ENCODE measurements at regions not wholly inside any gene's neighbourhood (a gene's known extent, or its start where the extent isn't known, plus 50 kb on each side); places are given as distances from the start of the nearest gene placed in this dataset.

DNA sequence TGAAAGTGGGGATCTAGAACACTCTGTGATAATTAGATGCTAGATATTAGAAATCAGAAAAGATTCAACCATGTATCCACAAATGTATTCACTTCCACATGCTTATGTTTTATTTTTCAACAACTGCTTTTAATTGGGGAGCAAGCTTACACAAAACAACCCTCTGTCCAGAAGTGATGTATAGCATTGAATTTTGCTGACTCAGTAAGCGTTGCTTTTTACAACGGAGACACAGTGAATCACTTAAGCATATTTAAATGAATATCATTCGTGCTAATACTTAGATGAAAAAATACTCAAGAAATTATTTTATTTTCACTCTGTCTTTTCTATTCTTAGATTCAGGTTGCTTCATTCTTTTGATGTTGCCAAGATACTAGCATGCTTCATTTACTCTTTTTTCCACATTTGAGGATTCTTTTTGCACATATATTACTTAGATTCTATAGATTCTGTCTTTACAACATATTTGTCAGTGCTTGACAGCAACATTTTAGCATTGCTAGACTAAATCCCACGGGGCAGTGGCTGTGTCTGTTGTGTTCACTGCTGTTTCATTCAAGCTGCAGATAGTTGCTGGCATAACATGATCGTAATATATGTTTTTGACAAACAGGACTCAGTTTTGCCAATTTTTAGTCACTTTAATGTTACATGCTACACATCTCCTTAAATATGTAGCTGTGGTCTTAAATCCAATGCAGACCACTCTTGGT, 1714.4 kb upstream of the SEL1L start:
- no peaks in the 10 kb centered on the region for H3K27me3 Mint-ChIP-seq
- no peaks in the 10 kb centered on the region for H3K36me3 Mint-ChIP-seq (ENCODE audit: low read depth)
- no peak overlapping the region for H3K27ac Mint-ChIP-seq
- peaks cover 12% of the 10 kb centered on the region for H3K9me3 Mint-ChIP-seq
- no peak overlapping the region for H3K4me3 Mint-ChIP-seq
- no peaks in the 10 kb centered on the region for H3K4me1 Mint-ChIP-seq (ENCODE audit: low read depth)

DNA sequence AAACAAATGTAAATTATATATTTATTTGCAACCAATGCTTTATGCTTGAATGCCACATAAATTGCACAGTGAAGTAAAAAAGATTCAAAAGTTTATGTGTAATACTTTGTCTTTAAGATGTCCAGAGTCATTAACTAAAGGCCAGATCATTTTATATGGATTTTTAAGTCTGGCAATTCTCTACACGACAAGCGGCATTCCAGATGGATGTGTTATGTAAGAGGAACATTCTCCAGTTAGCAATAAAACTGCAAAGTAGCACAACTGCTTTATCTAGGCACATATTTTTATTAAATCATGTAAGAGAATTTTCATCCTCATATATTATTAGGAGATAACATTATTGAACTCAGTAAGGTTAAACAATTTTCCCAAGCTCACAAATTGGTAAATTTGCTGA, 1717.7 kb upstream of the SEL1L start:
- Mint-ChIP-seq H3K27me3 (no peaks in the 10 kb centered on the region), H3K27ac (no peak overlapping the region), H3K4me3 (no peak overlapping the region), H3K9me3 (peaks cover 8% of the 10 kb centered on the region), H3K36me3 (ENCODE audit: low read depth) (no peaks in the 10 kb centered on the region), H3K4me1 (ENCODE audit: low read depth) (no peaks in the 10 kb centered on the region)

DNA sequence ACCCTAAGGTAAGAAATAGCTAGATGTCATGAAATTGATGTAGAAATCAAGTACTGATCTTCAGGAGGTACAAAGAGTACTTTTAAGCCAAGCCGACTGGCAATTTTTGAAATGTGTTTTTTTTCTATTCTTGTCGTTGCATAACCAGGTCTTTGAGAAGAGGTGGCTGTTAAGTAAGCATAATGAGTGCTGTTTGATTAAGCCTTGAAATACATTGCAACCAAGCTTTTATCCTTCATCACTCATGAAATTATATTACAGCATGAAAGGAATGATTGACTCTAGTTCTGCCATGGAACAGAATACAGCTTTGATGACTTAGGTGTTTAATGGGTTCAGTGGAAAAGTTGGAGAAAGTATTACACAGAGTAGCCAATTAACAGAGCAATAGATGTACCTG, 1720.2 kb upstream of the SEL1L start:
- Mint-ChIP-seq H3K27me3 (no peaks in the 10 kb centered on the region), H3K9me3 (peaks cover 8% of the 10 kb centered on the region), H3K27ac (no peak overlapping the region), H3K36me3 (ENCODE audit: low read depth) (no peaks in the 10 kb centered on the region), H3K4me3 (no peak overlapping the region), H3K4me1 (ENCODE audit: low read depth) (no peaks in the 10 kb centered on the region)

DNA sequence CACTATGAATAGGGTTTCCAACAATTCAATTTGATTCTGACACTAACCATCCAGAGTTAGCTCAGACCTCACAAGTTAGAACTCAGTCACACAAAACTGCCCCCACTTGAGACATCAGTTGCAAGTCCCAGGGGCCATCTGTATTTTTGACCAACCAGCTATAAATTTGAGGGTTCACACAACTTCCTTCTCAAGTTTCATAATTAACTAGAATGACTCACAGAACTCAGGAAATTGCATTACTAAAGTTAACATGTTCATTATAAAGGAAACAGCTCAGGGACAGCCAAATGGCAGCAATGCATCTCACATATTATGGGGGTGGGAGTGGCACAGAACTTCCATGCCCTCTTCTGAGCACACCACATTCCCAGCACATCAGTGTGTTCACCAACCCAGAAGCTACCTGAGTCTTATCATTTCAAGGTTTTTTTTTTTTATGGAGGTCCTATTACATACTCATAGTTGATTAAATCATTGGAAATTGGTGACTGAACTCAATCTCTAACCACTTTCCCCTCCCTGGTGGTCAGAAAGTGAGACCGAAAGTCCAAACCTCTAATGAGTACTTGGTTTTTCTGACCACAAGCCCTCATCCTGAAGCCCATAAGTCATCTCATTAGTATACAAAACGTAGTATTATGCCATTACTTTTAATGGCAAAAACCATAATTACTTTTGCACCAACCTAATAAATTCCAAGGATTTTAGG, 1721.5 kb upstream of the SEL1L start:
- Mint-ChIP-seq H3K27ac (no peak overlapping the region), H3K27me3 (no peaks in the 10 kb centered on the region), H3K4me1 (ENCODE audit: low read depth) (no peaks in the 10 kb centered on the region), H3K4me3 (no peak overlapping the region), H3K9me3 (peaks cover 12% of the 10 kb centered on the region), H3K36me3 (ENCODE audit: low read depth) (no peaks in the 10 kb centered on the region)

DNA sequence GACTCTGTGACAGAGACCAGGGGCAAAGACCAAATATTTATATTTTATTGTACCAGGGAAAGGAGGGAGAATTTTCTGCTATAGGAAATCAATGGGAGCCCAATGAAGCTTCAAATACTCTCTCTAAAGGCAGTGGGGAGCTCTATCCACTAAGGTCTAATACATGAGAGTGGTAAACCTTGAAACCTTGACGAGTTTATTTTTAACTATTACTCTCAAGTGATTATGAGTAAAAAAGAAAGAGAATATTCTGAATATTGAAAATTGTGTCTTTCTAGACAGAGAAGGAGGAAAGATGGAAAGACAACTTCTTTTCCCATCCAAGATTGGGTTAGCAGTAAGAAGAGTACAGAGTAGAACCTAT, 1722.1 kb upstream of the SEL1L start:
- no peak overlapping the region for H3K27ac Mint-ChIP-seq
- no peaks in the 10 kb centered on the region for H3K27me3 Mint-ChIP-seq
- no peaks in the 10 kb centered on the region for H3K4me1 Mint-ChIP-seq (ENCODE audit: low read depth)
- H3K4me3 Mint-ChIP-seq = no peak overlapping the region
- H3K9me3 Mint-ChIP-seq = peaks cover 12% of the 10 kb centered on the region
- H3K36me3 Mint-ChIP-seq (ENCODE audit: low read depth) = no peaks in the 10 kb centered on the region

DNA sequence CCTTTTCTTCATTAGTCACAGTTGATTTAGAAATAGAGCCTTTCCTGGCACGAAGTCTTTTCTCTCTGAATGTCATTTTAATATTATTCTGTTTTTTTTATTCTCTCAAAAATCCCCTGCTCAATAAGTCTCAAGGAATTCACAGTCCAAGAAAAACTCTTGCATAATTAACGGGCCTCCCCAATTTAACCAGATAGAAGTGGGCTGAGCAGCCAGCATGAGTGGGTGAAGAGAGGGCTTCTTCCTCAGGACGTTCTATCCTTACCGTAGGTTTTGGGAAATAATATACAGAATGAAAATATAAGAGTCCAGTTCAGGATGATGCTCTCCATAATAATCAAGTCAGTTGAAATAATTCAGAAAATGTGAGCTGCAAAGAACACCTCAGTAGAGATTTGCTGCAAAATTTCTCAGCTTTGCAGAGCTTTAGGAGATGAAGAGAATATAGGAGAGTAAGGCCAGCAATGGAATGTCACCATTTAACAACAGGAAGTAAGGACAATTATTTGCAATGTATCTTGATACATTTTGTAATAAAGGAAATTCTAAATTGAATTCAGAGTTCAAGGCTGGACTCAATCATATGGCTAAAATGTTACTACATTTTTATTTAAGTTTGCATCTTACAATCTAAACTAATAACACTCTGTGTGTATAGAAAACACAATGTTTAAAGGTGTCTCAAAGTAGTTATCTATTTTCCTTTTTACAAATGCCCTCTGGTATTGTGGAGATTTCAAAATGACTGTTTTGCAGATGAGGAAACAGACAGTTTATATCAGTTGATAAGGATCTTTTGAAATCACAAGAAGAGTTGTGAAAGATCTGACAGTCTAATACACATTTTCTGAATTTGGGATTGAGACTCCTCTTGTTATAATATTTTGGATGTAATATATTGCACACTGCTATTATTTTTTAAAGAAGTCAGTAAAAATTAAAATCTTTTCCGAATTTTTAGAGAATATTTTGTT, 1724.1 kb upstream of the SEL1L start:
- Mint-ChIP-seq H3K9me3 (peaks cover 12% of the 10 kb centered on the region), H3K4me3 (no peak overlapping the region), H3K36me3 (ENCODE audit: low read depth) (no peaks in the 10 kb centered on the region), H3K27ac (no peak overlapping the region), H3K27me3 (no peaks in the 10 kb centered on the region), H3K4me1 (ENCODE audit: low read depth) (no peaks in the 10 kb centered on the region)

DNA sequence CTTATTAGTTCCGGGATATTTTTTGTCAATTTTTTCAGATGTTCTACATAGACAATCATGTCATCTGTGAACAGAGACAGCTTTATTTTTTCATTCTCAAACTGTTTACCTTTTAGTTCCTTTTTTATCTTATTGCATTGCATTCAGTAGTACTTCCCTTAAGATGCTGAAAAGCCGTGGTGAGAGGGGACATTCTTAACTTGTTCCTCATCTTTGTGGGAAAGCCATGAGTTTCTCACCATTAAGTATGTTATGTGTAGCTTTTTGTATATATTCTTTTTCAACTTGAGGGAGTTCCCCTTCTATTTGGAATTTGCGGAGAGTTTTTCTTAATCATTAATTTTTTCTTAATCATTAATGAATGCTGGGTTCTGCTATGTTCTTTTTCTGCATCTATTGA, 1727.1 kb upstream of the SEL1L start:
- Mint-ChIP-seq H3K36me3 (ENCODE audit: low read depth) (no peaks in the 10 kb centered on the region), H3K27ac (no peak overlapping the region), H3K27me3 (no peaks in the 10 kb centered on the region), H3K9me3 (peaks cover 6% of the 10 kb centered on the region), H3K4me3 (no peak overlapping the region), H3K4me1 (ENCODE audit: low read depth) (no peaks in the 10 kb centered on the region)

DNA sequence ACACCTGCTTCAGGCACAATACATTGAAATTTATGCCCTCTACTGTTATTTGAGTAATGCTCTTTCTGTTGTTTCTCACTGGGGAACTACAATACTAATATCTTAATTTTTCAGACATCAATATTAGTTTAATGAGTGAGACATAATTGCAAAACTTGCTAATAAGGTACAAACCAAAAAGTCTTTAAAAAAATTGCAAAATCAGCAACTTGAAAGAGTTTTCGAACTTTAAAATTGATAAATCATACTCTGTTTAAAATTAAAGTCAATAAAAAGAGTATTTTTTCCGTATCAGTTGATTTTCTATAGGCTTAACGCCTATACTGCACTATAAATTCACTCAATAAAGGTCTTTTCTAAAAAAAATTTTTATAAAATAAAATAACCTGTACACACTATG, 1735.9 kb upstream of the SEL1L start:
- peaks cover 12% of the 10 kb centered on the region for H3K9me3 Mint-ChIP-seq
- no peak overlapping the region for H3K27ac Mint-ChIP-seq
- no peaks in the 10 kb centered on the region for H3K27me3 Mint-ChIP-seq
- H3K4me3 Mint-ChIP-seq = no peak overlapping the region
- H3K36me3 Mint-ChIP-seq (ENCODE audit: low read depth) = no peaks in the 10 kb centered on the region
- no peaks in the 10 kb centered on the region for H3K4me1 Mint-ChIP-seq (ENCODE audit: low read depth)

DNA sequence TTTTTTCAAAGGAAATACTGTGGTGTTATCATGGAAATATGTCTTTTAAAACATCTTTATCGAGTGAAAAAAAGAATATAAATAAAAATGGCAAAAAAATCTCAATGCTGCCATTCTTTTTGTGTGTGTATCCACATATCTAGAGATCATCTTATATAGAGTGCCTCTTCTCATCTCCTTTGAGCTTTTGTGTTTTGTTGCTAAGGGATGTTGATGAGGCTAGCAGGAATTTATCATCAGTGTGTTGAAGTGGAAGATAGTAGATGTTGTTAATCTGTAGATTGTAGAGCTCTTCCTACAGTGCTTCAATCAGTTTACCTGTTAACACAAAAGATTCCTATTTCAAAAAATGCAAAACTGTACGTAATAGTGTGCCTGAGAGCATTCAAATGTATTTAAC, 1738.0 kb upstream of the SEL1L start:
- no peaks in the 10 kb centered on the region for H3K36me3 Mint-ChIP-seq (ENCODE audit: low read depth)
- no peaks in the 10 kb centered on the region for H3K4me1 Mint-ChIP-seq (ENCODE audit: low read depth)
- no peak overlapping the region for H3K4me3 Mint-ChIP-seq
- H3K27me3 Mint-ChIP-seq = no peaks in the 10 kb centered on the region
- H3K27ac Mint-ChIP-seq = no peak overlapping the region
- H3K9me3 Mint-ChIP-seq = peaks cover 16% of the 10 kb centered on the region

DNA sequence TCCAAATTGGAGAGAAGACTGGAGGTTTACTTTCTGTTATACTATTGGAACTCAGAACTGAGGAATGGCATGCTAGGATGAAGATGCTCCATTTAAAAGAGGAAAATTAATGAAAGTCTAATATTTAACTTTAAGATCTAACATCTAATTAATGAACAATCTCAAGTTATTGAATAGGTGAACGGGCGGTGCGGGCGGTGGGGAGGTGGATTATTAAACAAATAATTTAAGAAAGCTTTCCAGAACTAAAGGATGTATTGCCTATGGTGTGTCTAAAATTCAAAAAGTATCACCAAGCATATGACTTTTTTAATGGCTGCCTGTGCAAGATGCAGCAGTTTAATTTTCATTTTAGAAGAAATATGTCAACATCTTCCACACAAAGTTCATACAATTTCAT, 1747.1 kb upstream of the SEL1L start:
- H3K9me3 Mint-ChIP-seq = peaks cover 24% of the 10 kb centered on the region
- H3K27me3 Mint-ChIP-seq = no peaks in the 10 kb centered on the region
- no peaks in the 10 kb centered on the region for H3K36me3 Mint-ChIP-seq (ENCODE audit: low read depth)
- H3K4me3 Mint-ChIP-seq = no peak overlapping the region
- no peaks in the 10 kb centered on the region for H3K4me1 Mint-ChIP-seq (ENCODE audit: low read depth)
- H3K27ac Mint-ChIP-seq = no peak overlapping the region

DNA sequence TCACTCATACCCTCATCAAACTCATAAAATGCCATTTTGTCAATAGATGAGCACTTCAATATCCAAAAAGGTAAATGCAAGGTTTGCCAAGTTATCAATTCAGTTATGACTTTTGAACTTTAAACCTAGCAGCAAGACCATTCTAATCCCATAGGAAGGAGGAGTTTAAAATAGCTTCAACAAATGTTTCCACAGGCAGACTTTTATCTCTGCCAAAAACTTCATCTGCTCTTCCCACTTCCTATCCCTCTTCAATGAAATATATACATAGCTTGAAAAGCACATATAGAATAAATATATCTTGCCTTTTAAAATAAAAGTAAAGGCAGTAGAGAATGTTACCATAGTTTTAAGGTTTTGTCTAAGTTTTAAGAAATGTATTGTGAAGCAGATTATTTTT, 1749.1 kb upstream of the SEL1L start:
- H3K9me3 Mint-ChIP-seq = peaks cover 17% of the 10 kb centered on the region
- H3K4me1 Mint-ChIP-seq (ENCODE audit: low read depth) = no peaks in the 10 kb centered on the region
- no peak overlapping the region for H3K27ac Mint-ChIP-seq
- no peaks in the 10 kb centered on the region for H3K36me3 Mint-ChIP-seq (ENCODE audit: low read depth)
- H3K27me3 Mint-ChIP-seq = no peaks in the 10 kb centered on the region
- no peak overlapping the region for H3K4me3 Mint-ChIP-seq

DNA sequence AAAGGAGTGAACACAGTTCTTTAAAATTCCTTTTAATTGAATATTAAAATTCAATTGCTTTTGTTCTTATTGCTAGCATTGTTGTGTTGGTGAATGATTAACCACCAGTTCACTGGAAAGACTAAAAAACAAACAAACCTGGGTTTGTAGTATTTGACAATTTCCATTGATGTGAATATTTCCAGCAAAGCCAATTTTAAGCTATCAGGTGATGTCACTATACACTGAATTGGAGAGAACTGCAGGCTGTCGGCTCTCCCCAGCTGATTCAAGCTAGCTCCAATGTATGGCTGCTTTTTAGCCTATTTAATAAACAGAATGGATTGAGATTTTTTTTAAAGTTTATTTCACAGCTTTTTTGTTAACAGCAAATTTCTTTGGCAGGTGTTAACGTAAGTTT, 1753.6 kb upstream of the SEL1L start:
- Mint-ChIP-seq H3K36me3 (ENCODE audit: low read depth) (no peaks in the 10 kb centered on the region), H3K9me3 (peaks cover 12% of the 10 kb centered on the region), H3K4me1 (ENCODE audit: low read depth) (no peaks in the 10 kb centered on the region), H3K4me3 (no peak overlapping the region), H3K27me3 (no peaks in the 10 kb centered on the region), H3K27ac (no peak overlapping the region)

DNA sequence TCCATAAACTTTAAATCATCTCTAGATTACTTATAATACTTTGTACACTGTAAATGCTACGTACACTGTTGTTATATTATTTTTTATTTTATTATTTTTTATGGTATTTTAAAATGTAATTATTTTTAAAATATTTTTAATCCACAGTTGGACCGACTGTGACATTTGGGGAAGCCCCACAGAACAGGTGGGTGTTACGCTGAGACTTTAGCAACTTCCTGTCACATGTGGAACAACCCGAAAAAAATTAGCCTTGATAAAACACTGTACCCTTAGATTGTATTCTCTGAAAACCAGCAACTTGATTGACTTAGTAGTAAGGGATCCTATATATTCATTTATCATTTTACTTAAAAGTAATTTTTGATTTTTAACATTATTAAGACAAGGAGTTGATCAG, 1755.7 kb upstream of the SEL1L start:
- Mint-ChIP-seq H3K27ac (no peak overlapping the region), H3K36me3 (ENCODE audit: low read depth) (no peaks in the 10 kb centered on the region), H3K4me3 (no peak overlapping the region), H3K4me1 (ENCODE audit: low read depth) (no peaks in the 10 kb centered on the region), H3K27me3 (no peaks in the 10 kb centered on the region), H3K9me3 (peaks cover 9% of the 10 kb centered on the region)

DNA sequence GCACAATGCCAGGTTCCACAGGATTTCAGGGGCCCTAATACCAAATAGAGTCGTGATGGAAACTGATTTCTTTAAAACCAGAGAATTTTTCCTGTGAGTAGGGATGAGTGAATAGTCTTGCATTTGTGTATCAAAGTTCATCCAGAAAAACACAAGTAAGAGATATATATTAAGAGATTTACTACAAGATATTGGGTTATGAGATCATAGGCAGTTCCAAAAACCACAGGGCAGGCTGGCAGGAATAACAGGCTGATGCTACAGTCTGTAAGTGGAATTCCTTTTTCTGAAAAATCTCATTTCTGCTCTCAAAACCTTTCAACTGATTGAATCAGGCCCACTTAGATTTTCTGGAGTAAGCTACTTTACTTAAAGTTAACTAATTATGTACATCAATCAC, 1756.2 kb upstream of the SEL1L start:
- Mint-ChIP-seq H3K4me3 (no peak overlapping the region), H3K4me1 (ENCODE audit: low read depth) (no peaks in the 10 kb centered on the region), H3K36me3 (ENCODE audit: low read depth) (no peaks in the 10 kb centered on the region), H3K27me3 (no peaks in the 10 kb centered on the region), H3K9me3 (peaks cover 11% of the 10 kb centered on the region), H3K27ac (no peak overlapping the region)

DNA sequence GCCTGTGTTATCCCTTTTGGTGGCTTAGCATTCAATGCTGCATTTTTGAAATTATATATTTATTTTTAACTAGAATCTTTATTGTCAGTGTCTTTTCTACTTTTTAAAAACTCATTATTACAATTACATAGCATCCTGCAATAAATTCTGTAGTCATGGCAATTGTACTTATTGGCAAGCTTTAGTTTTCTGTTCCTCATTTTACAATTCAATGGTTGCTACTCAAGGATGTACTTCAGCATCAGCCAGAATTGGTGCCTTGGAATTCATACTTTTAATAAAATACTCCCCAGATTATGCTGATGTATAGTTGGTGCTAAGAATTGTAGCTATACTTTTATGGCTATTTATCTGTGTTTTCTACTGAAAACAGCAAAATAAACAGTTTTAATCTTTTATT, 1756.8 kb upstream of the SEL1L start:
- no peaks in the 10 kb centered on the region for H3K27me3 Mint-ChIP-seq
- H3K4me3 Mint-ChIP-seq = no peak overlapping the region
- no peak overlapping the region for H3K27ac Mint-ChIP-seq
- no peaks in the 10 kb centered on the region for H3K36me3 Mint-ChIP-seq (ENCODE audit: low read depth)
- no peaks in the 10 kb centered on the region for H3K4me1 Mint-ChIP-seq (ENCODE audit: low read depth)
- peaks cover 13% of the 10 kb centered on the region for H3K9me3 Mint-ChIP-seq

All from stimulated activated naive CD8-positive, alpha-beta T cell treated with anti-CD3 and anti-CD28 coated beads, Interleukin-15, Interleukin-2, amounts not matched to agents 100 ng/mL and 50 ng/mL, for 24 hours (primary cell).